ENCODE measurements at regions not wholly inside any gene's neighbourhood (a gene's known extent, or its start where the extent isn't known, plus 50 kb on each side); places are given as distances from the start of the nearest gene placed in this dataset.

- ATAC-seq (no peak), DNase-seq (ENCODE audit: extremely low read depth in 1 of 4, low spot score in 3 of 4) (no peak), FAIRE-seq (no peak)
- Histone ChIP-seq H3K4me3 (no peak overlapping the region), H3K9me1 (ENCODE audit: control insufficient read depth, insufficient read depth, low read length) (no peaks in the 10 kb centered on the region), H2AFZ (ENCODE audit: low read depth, low read length) (no peak overlapping the region), H3K9me3 (replicated peaks; ENCODE audit: control insufficient read depth, insufficient read depth, low read depth, low read length) (no peaks in the 10 kb centered on the region), H3K27ac (ENCODE audit: extremely low read depth, low read depth, low read length) (no peak overlapping the region), H3K9ac (ENCODE audit: insufficient read depth in 1 of 2, low read depth in 2 of 2, low read length in 2 of 2) (no peak overlapping the region), H3K79me2 (ENCODE audit: control insufficient read depth, insufficient read depth, low read length) (no peaks in the 10 kb centered on the region), H4K20me1 (replicated peaks; ENCODE audit: control insufficient read depth, insufficient read depth, low read length) (no peaks in the 10 kb centered on the region; the same call in 1 of the 2 replicates), H3K4me1 (replicated peaks in 1 of 2; ENCODE audit: control insufficient read depth in 2 of 2, insufficient read depth in 2 of 2, low read length in 2 of 2) (no peaks in the 10 kb centered on the region), H3K4me2 (ENCODE audit: insufficient read depth, low read length) (no peak overlapping the region), H3K36me3 (ENCODE audit: control insufficient read depth, insufficient read depth, low read length) (no peaks in the 10 kb centered on the region), H3K27me3 (ENCODE audit: control insufficient read depth in 2 of 2, insufficient read depth in 2 of 2, low read length in 2 of 2) (peaks cover 0 to 2% of the 10 kb centered on the region in 2 experiments; a peak in 2 of 5 replicates)
- CTCF ChIA-PET (ENCODE audit: low intra/inter-chr PET ratio): no interaction called here
- no peak for TF ChIP-seq SNIP1 (IDR thresholded peaks at IDR 0.05; ENCODE audit: low read depth)
- TF ChIP-seq ZC3H4 (CRISPR knock-in tag; IDR thresholded peaks at IDR 0.05; ENCODE audit: borderline replicate concordance): no peak
- no peak for TF ChIP-seq MAFK (IDR thresholded peaks at IDR 0.05; ENCODE audit: low read length)
- no peak for TF ChIP-seq THRB (CRISPR knock-in tag; conservative IDR thresholded peaks at IDR 0.05)
- in situ Hi-C loops (cut with MboI): no loop called here
- intact Hi-C loops (cut with micrococcal nuclease): no loop called here
- no TSS peak for BruUV-seq (replicated peaks)
- POLR2A ChIA-PET: no interaction called here
- WGBS (ENCODE audit: insufficient coverage, low coverage, missing lambda C conversion rate): 3% methylated on average over 6 of the region's 6 CpGs
These were observed 136.6 kb downstream of the OMA1 start for GRCh38 chr1:58409890-58410289.

GRCh38 chr1:58409336-58409735 is 137.2 kb downstream of the OMA1 start:
- peaks cover 2 to 4% of the 10 kb centered on the region in 2 experiments; a peak in 2 of 5 replicates for H3K27me3 ChIP-seq (ENCODE audit: control insufficient read depth in 2 of 2, insufficient read depth in 2 of 2, low read length in 2 of 2)
- no peak overlapping the region for H3K27ac ChIP-seq (ENCODE audit: extremely low read depth, low read depth, low read length)
- BruUV-seq (replicated peaks): no TSS peak
- ChIA-PET POLR2A (no interaction called here), CTCF (ENCODE audit: low intra/inter-chr PET ratio) (no interaction called here)
- no peaks in the 10 kb centered on the region; the same call in 1 of the 2 replicates for H4K20me1 ChIP-seq (replicated peaks; ENCODE audit: control insufficient read depth, insufficient read depth, low read length)
- no peak overlapping the region for H3K9ac ChIP-seq (ENCODE audit: insufficient read depth in 1 of 2, low read depth in 2 of 2, low read length in 2 of 2)
- DNase-seq (ENCODE audit: extremely low read depth in 1 of 4, low spot score in 3 of 4) (no peak), ATAC-seq (no peak), FAIRE-seq (no peak)
- 2% methylated on average over 6 of the region's 6 CpGs for WGBS (ENCODE audit: insufficient coverage, low coverage, missing lambda C conversion rate)
- H3K4me3 ChIP-seq: no peak overlapping the region
- no peak overlapping the region for H3K4me2 ChIP-seq (ENCODE audit: insufficient read depth, low read length)
- no peaks in the 10 kb centered on the region for H3K9me3 ChIP-seq (replicated peaks; ENCODE audit: control insufficient read depth, insufficient read depth, low read depth, low read length)
- no peaks in the 10 kb centered on the region for H3K79me2 ChIP-seq (ENCODE audit: control insufficient read depth, insufficient read depth, low read length)
- H3K9me1 ChIP-seq (ENCODE audit: control insufficient read depth, insufficient read depth, low read length): no peaks in the 10 kb centered on the region
- no peaks in the 10 kb centered on the region for H3K4me1 ChIP-seq (replicated peaks in 1 of 2; ENCODE audit: control insufficient read depth in 2 of 2, insufficient read depth in 2 of 2, low read length in 2 of 2)
- intact Hi-C loops (cut with micrococcal nuclease) (no loop called here), in situ Hi-C loops (cut with MboI) (no loop called here)
- TF ChIP-seq ZNF324 (CRISPR knock-in tag; IDR thresholded peaks at IDR 0.05): no peak
- TF ChIP-seq, protein P1, sequence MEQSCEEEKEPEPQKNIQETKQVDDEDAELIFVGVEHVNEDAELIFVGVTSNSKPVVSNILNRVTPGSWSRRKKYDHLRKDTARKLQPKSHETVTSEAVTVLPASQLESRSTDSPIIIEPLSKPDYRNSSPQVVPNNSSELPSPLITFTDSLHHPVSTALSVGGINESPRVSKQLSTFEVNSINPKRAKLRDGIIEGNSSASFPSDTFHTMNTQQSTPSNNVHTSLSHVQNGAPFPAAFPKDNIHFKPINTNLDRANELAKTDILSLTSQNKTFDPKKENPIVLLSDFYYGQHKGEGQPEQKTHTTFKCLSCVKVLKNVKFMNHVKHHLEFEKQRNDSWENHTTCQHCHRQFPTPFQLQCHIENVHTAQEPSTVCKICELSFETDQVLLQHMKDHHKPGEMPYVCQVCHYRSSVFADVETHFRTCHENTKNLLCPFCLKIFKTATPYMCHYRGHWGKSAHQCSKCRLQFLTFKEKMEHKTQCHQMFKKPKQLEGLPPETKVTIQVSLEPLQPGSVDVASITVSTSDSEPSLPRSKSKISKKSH (CRISPR knock-in tag; IDR thresholded peaks at IDR 0.05): no peak
- no peak for TF ChIP-seq PYGO2 (tag; IDR thresholded peaks at IDR 0.05)
- no peak for TF ChIP-seq TBP (optimal IDR thresholded peaks at IDR 0.05; ENCODE audit: low read depth, low read length)
- H2AFZ ChIP-seq (ENCODE audit: low read depth, low read length): no peak overlapping the region
- H3K36me3 ChIP-seq (ENCODE audit: control insufficient read depth, insufficient read depth, low read length): no peaks in the 10 kb centered on the region

Data from K562 (cell line).